C4-2B (cell line): ENCODE measurements at regions not wholly inside any gene's neighbourhood (a gene's known extent, or its start where the extent isn't known, plus 50 kb on each side); places are given as distances from the start of the nearest gene placed in this dataset.

Experiments
- H3K27ac ChIP-seq: fragments of 450-650 bp; 2 replicates; pipeline ENCODE4 v1.5.1; 2017
- CTCF ChIP-seq: fragments of 450-650 bp; conservative IDR thresholded peaks from 2 replicates; pipeline ENCODE4 v1.5.1; 2017; ENCODE audit warnings: mild to moderate bottlenecking
- ZFX ChIP-seq: fragments of 450-650 bp; IDR thresholded peaks from 2 replicates; pipeline ENCODE4 v1.6.1; 2017

GRCh38 chr10:81104494-81104893, 566.8 kb downstream of the SH2D4B start:
- H3K27ac ChIP-seq = no peak overlapping the region
- TF ChIP-seq ZFX (no peak), CTCF (no peak)

- TF ChIP-seq ZFX (no peak), CTCF (no peak)
- no peak overlapping the region for H3K27ac ChIP-seq
Measured at GRCh38 chr10:81108516-81109199, 571.0 kb downstream of the SH2D4B start.

GRCh38 chr10:81109200-81109752, 571.6 kb downstream of the SH2D4B start:
- no peak overlapping the region for H3K27ac ChIP-seq
- TF ChIP-seq ZFX = no peak

GRCh38 chr10:81116201-81116600, 578.5 kb downstream of the SH2D4B start:
- H3K27ac ChIP-seq = no peak overlapping the region
- TF ChIP-seq ZFX = no peak
- TF ChIP-seq CTCF = no peak

- TF ChIP-seq CTCF (peak; percentile 46), ZFX (no peak)
- H3K27ac ChIP-seq = no peak overlapping the region
Measured at GRCh38 chr10:81116990-81117389, 579.3 kb downstream of the SH2D4B start.

GRCh38 chr10:81127931-81128330, 590.2 kb downstream of the SH2D4B start:
- no peak overlapping the region for H3K27ac ChIP-seq
- no peak for TF ChIP-seq ZFX

- no peak overlapping the region for H3K27ac ChIP-seq
- TF ChIP-seq CTCF = no peak
- no peak for TF ChIP-seq ZFX
Measured at GRCh38 chr10:81130014-81130413, 592.3 kb downstream of the SH2D4B start.

GRCh38 chr10:81135851-81136250, 598.1 kb downstream of the SH2D4B start:
- TF ChIP-seq ZFX = no peak
- TF ChIP-seq CTCF = no peak
- no peak overlapping the region for H3K27ac ChIP-seq
